ENCODE measurements at regions not wholly inside any gene's neighbourhood (a gene's known extent, or its start where the extent isn't known, plus 50 kb on each side); places are given as distances from the start of the nearest gene placed in this dataset.
"Not testable (repeated sequence)": the region's sequence is repeated elsewhere in the genome, so short reads cannot be mapped to it uniquely, and the experiment has no call there.

DNA sequence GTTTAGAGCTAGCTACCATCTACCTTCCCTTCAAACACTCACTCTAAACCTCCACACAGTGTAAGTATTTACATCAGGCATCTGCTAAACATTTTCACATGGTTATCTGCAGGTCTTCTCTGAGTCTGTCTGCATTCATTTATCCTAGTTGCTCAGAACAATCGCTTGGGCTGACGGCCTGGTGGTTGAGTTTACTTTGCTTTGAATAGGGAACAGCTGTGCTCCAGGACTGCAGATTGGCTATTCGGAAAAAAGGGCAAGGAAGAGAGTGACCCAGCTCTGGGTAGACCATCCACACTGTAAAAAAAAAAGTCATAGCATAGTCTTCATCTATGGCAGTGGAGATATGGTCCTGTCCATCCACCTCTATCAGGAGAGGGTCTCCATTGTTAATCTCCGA is 115.3 kb upstream of the ESR1 start:
- ChIA-PET POLR2A (no interaction called here), CTCF (no interaction called here)
- H3K27ac ChIP-seq (ENCODE audit: low read depth, low read length) = no peak overlapping the region
- H3K4me3 ChIP-seq (ENCODE audit: low read depth, low read length) = no peak overlapping the region
- TF ChIP-seq, protein P1, sequence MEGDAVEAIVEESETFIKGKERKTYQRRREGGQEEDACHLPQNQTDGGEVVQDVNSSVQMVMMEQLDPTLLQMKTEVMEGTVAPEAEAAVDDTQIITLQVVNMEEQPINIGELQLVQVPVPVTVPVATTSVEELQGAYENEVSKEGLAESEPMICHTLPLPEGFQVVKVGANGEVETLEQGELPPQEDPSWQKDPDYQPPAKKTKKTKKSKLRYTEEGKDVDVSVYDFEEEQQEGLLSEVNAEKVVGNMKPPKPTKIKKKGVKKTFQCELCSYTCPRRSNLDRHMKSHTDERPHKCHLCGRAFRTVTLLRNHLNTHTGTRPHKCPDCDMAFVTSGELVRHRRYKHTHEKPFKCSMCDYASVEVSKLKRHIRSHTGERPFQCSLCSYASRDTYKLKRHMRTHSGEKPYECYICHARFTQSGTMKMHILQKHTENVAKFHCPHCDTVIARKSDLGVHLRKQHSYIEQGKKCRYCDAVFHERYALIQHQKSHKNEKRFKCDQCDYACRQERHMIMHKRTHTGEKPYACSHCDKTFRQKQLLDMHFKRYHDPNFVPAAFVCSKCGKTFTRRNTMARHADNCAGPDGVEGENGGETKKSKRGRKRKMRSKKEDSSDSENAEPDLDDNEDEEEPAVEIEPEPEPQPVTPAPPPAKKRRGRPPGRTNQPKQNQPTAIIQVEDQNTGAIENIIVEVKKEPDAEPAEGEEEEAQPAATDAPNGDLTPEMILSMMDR (IDR thresholded peaks at IDR 0.05; ENCODE audit: low read depth, low read length) = no peak
- DNase-seq (ENCODE audit: low read depth, low spot score) = no peak
- no peaks in the 10 kb centered on the region for H3K9me3 ChIP-seq (ENCODE audit: control insufficient read depth, insufficient read depth, low read length)
- no peaks in the 10 kb centered on the region for H3K27me3 ChIP-seq (ENCODE audit: control insufficient read depth, insufficient read depth, low read length)

DNA sequence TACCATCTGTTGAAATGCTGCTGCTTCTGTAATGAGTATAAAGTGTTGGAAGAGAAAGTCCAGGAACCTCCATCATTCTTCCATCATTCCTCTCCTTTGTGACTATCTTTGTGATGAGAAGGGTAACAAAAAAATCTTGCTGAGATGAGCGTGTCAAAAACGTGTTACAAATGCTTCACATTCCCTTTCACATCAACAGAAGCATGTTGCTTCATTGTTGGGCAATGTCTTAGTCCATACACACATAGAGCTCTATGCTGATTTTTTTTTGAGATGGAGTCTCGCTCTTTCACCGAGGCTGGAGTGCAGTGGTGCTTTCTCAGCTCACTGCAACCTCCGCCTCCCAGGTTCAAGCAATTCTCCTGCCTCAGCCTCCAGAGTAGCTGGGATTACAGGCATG is 114.1 kb upstream of the ESR1 start:
- ChIA-PET CTCF (no interaction called here), POLR2A (no interaction called here)
- no peak for DNase-seq (ENCODE audit: low read depth, low spot score)
- TF ChIP-seq, protein P1 (IDR thresholded peaks at IDR 0.05; ENCODE audit: low read depth, low read length) = no peak
- Histone ChIP-seq H3K27me3 (ENCODE audit: control insufficient read depth, insufficient read depth, low read length) (no peaks in the 10 kb centered on the region), H3K27ac (ENCODE audit: low read depth, low read length) (no peak overlapping the region), H3K9me3 (ENCODE audit: control insufficient read depth, insufficient read depth, low read length) (no peaks in the 10 kb centered on the region), H3K4me3 (ENCODE audit: low read depth, low read length) (no peak overlapping the region)

DNA sequence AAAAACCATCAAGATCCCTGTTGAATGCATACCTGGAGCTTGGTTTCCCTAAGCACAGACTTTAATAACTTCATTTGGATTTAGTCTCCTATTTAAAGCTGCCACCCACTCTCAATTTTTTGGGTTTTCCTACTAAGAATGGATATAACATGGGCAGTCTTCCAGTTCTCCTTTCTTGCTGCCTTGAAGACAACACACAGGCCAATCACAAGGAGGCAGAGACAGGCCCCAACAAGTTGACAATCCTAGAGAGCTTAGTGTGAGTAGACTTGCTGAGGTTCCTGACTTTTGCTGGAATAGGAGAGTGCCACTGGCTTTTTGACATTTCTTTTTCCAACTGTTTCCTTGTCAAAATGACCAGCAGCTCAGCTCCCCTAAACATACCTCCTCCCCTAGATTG is 112.3 kb upstream of the ESR1 start:
- H3K4me3 ChIP-seq (ENCODE audit: low read depth, low read length) = no peak overlapping the region
- ChIA-PET POLR2A (no interaction called here), CTCF (no interaction called here)
- H3K27ac ChIP-seq (ENCODE audit: low read depth, low read length) = no peak overlapping the region
- TF ChIP-seq, protein P1 (IDR thresholded peaks at IDR 0.05; ENCODE audit: low read depth, low read length) = no peak
- DNase-seq (ENCODE audit: low read depth, low spot score) = no peak
- H3K27me3 ChIP-seq (ENCODE audit: control insufficient read depth, insufficient read depth, low read length) = no peaks in the 10 kb centered on the region
- no peaks in the 10 kb centered on the region for H3K9me3 ChIP-seq (ENCODE audit: control insufficient read depth, insufficient read depth, low read length)

DNA sequence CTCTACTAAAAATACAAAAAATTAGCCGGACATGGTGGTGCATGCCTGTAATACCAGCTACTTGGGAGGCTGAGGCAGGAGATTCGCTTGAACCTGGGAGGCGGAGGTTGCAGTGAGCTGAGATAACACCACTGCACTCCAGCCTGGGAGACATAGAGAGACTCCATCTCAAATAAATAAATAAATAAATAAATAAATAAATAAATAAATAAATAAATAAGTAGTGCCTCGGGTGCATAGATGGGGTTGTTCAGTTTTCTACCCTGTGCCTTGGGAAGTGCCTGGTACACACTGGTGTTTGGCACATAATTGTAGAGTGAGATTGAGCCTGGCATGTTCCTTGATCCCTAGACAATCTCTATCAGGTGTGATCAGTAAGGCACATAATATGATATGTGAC is 111.2 kb upstream of the ESR1 start:
- H3K27me3 ChIP-seq (ENCODE audit: control insufficient read depth, insufficient read depth, low read length); H3K4me3 ChIP-seq (ENCODE audit: low read depth, low read length); DNase-seq (ENCODE audit: low read depth, low spot score); H3K27ac ChIP-seq (ENCODE audit: low read depth, low read length); POLR2A ChIA-PET; H3K9me3 ChIP-seq (ENCODE audit: control insufficient read depth, insufficient read depth, low read length); CTCF ChIA-PET: not testable (repeated sequence)

DNA sequence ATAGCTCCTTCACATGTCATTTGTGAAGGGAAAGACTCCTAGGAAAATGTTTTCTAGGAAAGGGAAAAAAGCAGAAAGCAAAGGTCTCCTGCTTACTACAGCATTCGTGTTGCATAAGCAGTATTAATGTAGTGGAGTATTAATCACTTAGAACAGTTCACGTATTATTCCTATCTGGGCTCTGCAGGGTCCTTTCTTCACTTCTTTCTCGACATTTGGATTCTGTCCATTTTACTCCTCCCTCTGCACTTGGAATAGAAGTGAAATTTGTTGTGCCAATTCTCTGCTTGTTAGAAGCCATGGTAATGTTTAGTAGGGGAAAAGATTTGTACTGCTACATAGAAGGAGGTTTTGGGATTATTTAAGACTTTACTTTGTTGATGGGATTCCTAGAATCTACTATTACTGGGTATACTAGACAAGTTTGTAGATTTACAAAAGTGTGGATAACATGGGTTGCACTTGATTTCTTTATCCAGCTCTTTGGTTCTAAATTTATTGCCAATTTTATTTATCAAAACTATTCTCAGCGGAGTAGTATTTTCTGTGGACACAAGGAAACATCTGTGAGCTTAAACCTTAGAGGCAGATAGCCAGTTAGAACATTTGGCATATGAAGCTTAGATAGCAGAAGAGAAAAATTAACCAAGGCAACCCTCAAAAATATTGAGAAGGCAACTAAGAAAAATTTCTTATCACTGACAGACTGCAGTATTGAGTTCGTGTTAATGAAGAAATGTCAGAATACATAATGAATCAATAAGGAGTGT is 108.4 kb upstream of the ESR1 start:
- DNase-seq (ENCODE audit: low read depth, low spot score) = no peak
- POLR2A ChIA-PET = interaction anchor here (0.8 kb wide), 1 partner anchor 960 kb away, joined by 6 read pairs; no protein-coding TSS in a partner anchor
- Histone ChIP-seq H3K9me3 (ENCODE audit: control insufficient read depth, insufficient read depth, low read length) (no peaks in the 10 kb centered on the region), H3K27me3 (ENCODE audit: control insufficient read depth, insufficient read depth, low read length) (no peaks in the 10 kb centered on the region), H3K27ac (ENCODE audit: low read depth, low read length) (no peak overlapping the region), H3K4me3 (ENCODE audit: low read depth, low read length) (no peak overlapping the region)
- TF ChIP-seq, protein P1 (IDR thresholded peaks at IDR 0.05; ENCODE audit: low read depth, low read length) = no peak
- CTCF ChIA-PET = interaction anchor here (1.0 kb wide), 1 partner anchor 19 kb away, joined by 3 read pairs; no protein-coding TSS in a partner anchor

Measured in AG04450 (cell line).